Naive thymus-derived CD4-positive, alpha-beta T cell (primary cell): ENCODE measurements at regions not wholly inside any gene's neighbourhood (a gene's known extent, or its start where the extent isn't known, plus 50 kb on each side); places are given as distances from the start of the nearest gene placed in this dataset.

Experiments used
- ATAC-seq: fragments of 150-1000 bp; cut with Tn5 transposase; 2 replicates; pipeline ENCODE4 v1.10.0; 2021; ENCODE audit warnings: mild to moderate bottlenecking, moderate library complexity
- CTCF ChIA-PET: fragments of 350-600 bp; sonication (Branson Sonifier 250); formaldehyde crosslinking; loops from one replicate; lab custom pipeline; 2021; ENCODE audit warnings: antibody characterized with exemption; lab: Charles Lee
- POLR2A ChIA-PET: fragments of 350-600 bp; sonication (Branson Sonifier 250); formaldehyde crosslinking; loops from one replicate; lab custom pipeline; 2021; ENCODE audit warnings: antibody characterized with exemption, inconsistent platforms; lab: Charles Lee
- DNase-seq, 9 donors: peaks; one replicate each; pipeline versions ENCODE4 v3.0.0 to v3.0.0-alpha.2; 2020 to 2022; ENCODE audit warnings: mixed read lengths in 1 of 9
- H3K27ac ChIP-seq: one replicate; pipeline ENCODE4 v1.7.0; 2013; ENCODE audit warnings: mild to moderate bottlenecking, low read depth, low read length, moderate library complexity
- H3K27me3 ChIP-seq, 2 donors: one replicate each; pipeline ENCODE4 v1.7.0; 2013; ENCODE audit warnings: low read length in 2 of 2, mild to moderate bottlenecking in 2 of 2, moderate library complexity in 2 of 2; ENCODE audit not compliant: control insufficient read depth in 2 of 2, insufficient read depth in 2 of 2
- H3K36me3 ChIP-seq, 3 experiments: 1 replicate in 2 of 3; 2 replicates in 1 of 3; pipeline ENCODE4 v1.7.0; 2013; ENCODE audit warnings: low read length in 3 of 3, mild to moderate bottlenecking in 3 of 3, moderate library complexity in 1 of 3; ENCODE audit not compliant: insufficient read depth in 3 of 3, control insufficient read depth in 2 of 3
- H3K4me1 ChIP-seq, 2 donors: one replicate each; pipeline ENCODE4 v1.7.0; 2013; ENCODE audit warnings: low read length in 2 of 2, mild to moderate bottlenecking in 2 of 2, moderate library complexity in 1 of 2; ENCODE audit not compliant: control insufficient read depth in 2 of 2, insufficient read depth in 2 of 2
- H3K4me3 ChIP-seq: 2 replicates; pipeline ENCODE4 v1.7.0; 2013; ENCODE audit warnings: mild to moderate bottlenecking, low read length
- H3K9me3 ChIP-seq, 3 experiments: 1 replicate in 2 of 3; 2 replicates in 1 of 3; pipeline ENCODE4 v1.7.0; 2013; ENCODE audit warnings: low read length in 3 of 3; ENCODE audit not compliant: control insufficient read depth in 2 of 3
- H3K27ac Mint-ChIP-seq, 9 donors: one replicate each; pipeline ENCODE4 v1.8.0; 2020 to 2022; ENCODE audit warnings: mixed read lengths in 9 of 9, mild to moderate bottlenecking in 8 of 9, moderate library complexity in 5 of 9, inconsistent platforms in 2 of 9
- H3K27me3 Mint-ChIP-seq, 5 donors: one replicate each; pipeline ENCODE4 v1.8.0; 2021 to 2022; ENCODE audit warnings: mixed read lengths in 5 of 5, mild to moderate bottlenecking in 1 of 5
- H3K36me3 Mint-ChIP-seq, 5 donors: one replicate each; pipeline ENCODE4 v1.8.0; 2020 to 2022; ENCODE audit warnings: mixed read lengths in 5 of 5, mild to moderate bottlenecking in 3 of 5, inconsistent platforms in 1 of 5
- H3K4me1 Mint-ChIP-seq, 7 donors: one replicate each; pipeline ENCODE4 v1.8.0; 2020 to 2022; ENCODE audit warnings: mixed read lengths in 7 of 7, mild to moderate bottlenecking in 3 of 7, inconsistent platforms in 1 of 7
- H3K4me3 Mint-ChIP-seq, 10 donors: one replicate each; pipeline ENCODE4 v1.8.0; 2020 to 2022; ENCODE audit warnings: mild to moderate bottlenecking in 10 of 10, mixed read lengths in 10 of 10, moderate library complexity in 6 of 10, inconsistent platforms in 2 of 10
- H3K9me3 Mint-ChIP-seq, 11 donors: one replicate each; pipeline ENCODE4 v1.8.0; 2020 to 2022; ENCODE audit warnings: mixed read lengths in 11 of 11, mild to moderate bottlenecking in 4 of 11, inconsistent platforms in 1 of 11, moderate library complexity in 1 of 11
- intact Hi-C, 2 donors: fragments of 100-400 bp; cut with micrococcal nuclease; formaldehyde crosslinking; loops; one replicate each; pipeline ENCODE4 v1.15.1; 2023

GRCh38 chr9:87435189-87435880 is 62.3 kb upstream of the DAPK1 start:
- H3K27ac ChIP-seq = no peak overlapping the region
- Mint-ChIP-seq H3K9me3 (peaks cover 0 to 2% (median 0%) of the 10 kb centered on the region in 11 donors), H3K27me3 (peaks cover 0 to 9% (median 0%) of the 10 kb centered on the region in 5 donors), H3K4me1 (no peaks in the 10 kb centered on the region), H3K4me3 (no peak overlapping the region), H3K27ac (no peak overlapping the region), H3K36me3 (peaks cover 0 to 4% (median 0%) of the 10 kb centered on the region in 5 donors)
- CTCF ChIA-PET = no interaction called here
- H3K4me1 ChIP-seq = no peaks in the 10 kb centered on the region
- H3K4me3 ChIP-seq = no peak overlapping the region
- POLR2A ChIA-PET = no interaction called here
- DNase-seq (no peak), ATAC-seq (no peak)
- no peaks in the 10 kb centered on the region for H3K27me3 ChIP-seq
- intact Hi-C loops = no loop called here
- H3K36me3 ChIP-seq = no peaks in the 10 kb centered on the region
- no peaks in the 10 kb centered on the region for H3K9me3 ChIP-seq

- no peak overlapping the region for H3K4me3 ChIP-seq
- no peaks in the 10 kb centered on the region for H3K27me3 ChIP-seq
- H3K4me1 ChIP-seq = no peaks in the 10 kb centered on the region
- Mint-ChIP-seq H3K9me3 (peaks cover 0 to 2% (median 0%) of the 10 kb centered on the region in 11 donors), H3K27me3 (peaks cover 0 to 9% (median 0%) of the 10 kb centered on the region in 5 donors), H3K4me1 (no peaks in the 10 kb centered on the region), H3K27ac (no peak overlapping the region), H3K4me3 (no peak overlapping the region), H3K36me3 (peaks cover 0 to 4% (median 0%) of the 10 kb centered on the region in 5 donors)
- CTCF ChIA-PET = no interaction called here
- no peaks in the 10 kb centered on the region for H3K9me3 ChIP-seq
- no peak for ATAC-seq
- DNase-seq = no peak
- intact Hi-C loops = no loop called here
- no peak overlapping the region for H3K27ac ChIP-seq
- POLR2A ChIA-PET = no interaction called here
- H3K36me3 ChIP-seq = no peaks in the 10 kb centered on the region
Measured at GRCh38 chr9:87436716-87437115, 61.0 kb upstream of the DAPK1 start.

GRCh38 chr9:87437966-87438365 is 59.7 kb upstream of the DAPK1 start:
- Mint-ChIP-seq H3K36me3 (peaks cover 0 to 4% (median 0%) of the 10 kb centered on the region in 5 donors), H3K9me3 (no peaks in the 10 kb centered on the region), H3K4me3 (no peak overlapping the region), H3K4me1 (no peaks in the 10 kb centered on the region), H3K27me3 (peaks cover 0 to 9% (median 0%) of the 10 kb centered on the region in 5 donors), H3K27ac (no peak overlapping the region)
- Histone ChIP-seq H3K27me3 (no peaks in the 10 kb centered on the region), H3K4me3 (no peak overlapping the region), H3K9me3 (no peaks in the 10 kb centered on the region), H3K27ac (no peak overlapping the region), H3K36me3 (no peaks in the 10 kb centered on the region), H3K4me1 (no peaks in the 10 kb centered on the region)
- intact Hi-C loops = no loop called here
- DNase-seq (no peak), ATAC-seq (no peak)
- ChIA-PET CTCF (no interaction called here), POLR2A (no interaction called here)

GRCh38 chr9:87441251-87441650 is 56.4 kb upstream of the DAPK1 start:
- Histone ChIP-seq H3K27ac (no peak overlapping the region), H3K4me3 (no peak overlapping the region), H3K4me1 (no peaks in the 10 kb centered on the region), H3K36me3 (no peaks in the 10 kb centered on the region), H3K27me3 (no peaks in the 10 kb centered on the region), H3K9me3 (no peaks in the 10 kb centered on the region)
- ATAC-seq = no peak
- Mint-ChIP-seq H3K9me3 (peaks cover 0 to 2% (median 0%) of the 10 kb centered on the region in 11 donors), H3K4me1 (peaks cover 0 to 13% (median 3%) of the 10 kb centered on the region in 7 donors), H3K27me3 (no peaks in the 10 kb centered on the region), H3K36me3 (no peaks in the 10 kb centered on the region), H3K27ac (no peak overlapping the region), H3K4me3 (no peak overlapping the region)
- no peak for DNase-seq
- POLR2A ChIA-PET = no interaction called here
- intact Hi-C loops = no loop called here
- CTCF ChIA-PET = interaction anchor here (0.7 kb wide), 1 partner anchor 167 kb away, joined by 3 read pairs; no protein-coding TSS in a partner anchor

GRCh38 chr9:87442451-87442850 is 55.2 kb upstream of the DAPK1 start:
- Histone ChIP-seq H3K27ac (no peak overlapping the region), H3K4me1 (no peaks in the 10 kb centered on the region), H3K9me3 (no peaks in the 10 kb centered on the region), H3K4me3 (no peak overlapping the region), H3K27me3 (no peaks in the 10 kb centered on the region), H3K36me3 (no peaks in the 10 kb centered on the region)
- no peak overlapping the region for H3K4me3 Mint-ChIP-seq
- H3K9me3 Mint-ChIP-seq = peaks cover 0 to 2% (median 0%) of the 10 kb centered on the region in 11 donors
- CTCF ChIA-PET = no interaction called here
- no peak for DNase-seq
- intact Hi-C loops = no loop called here
- no peak overlapping the region for H3K27ac Mint-ChIP-seq
- H3K36me3 Mint-ChIP-seq = no peaks in the 10 kb centered on the region
- ATAC-seq = no peak
- H3K27me3 Mint-ChIP-seq = no peaks in the 10 kb centered on the region
- POLR2A ChIA-PET = no interaction called here
- peaks cover 0 to 19% (median 9%) of the 10 kb centered on the region in 7 donors for H3K4me1 Mint-ChIP-seq

GRCh38 chr9:87443006-87443405 is 54.7 kb upstream of the DAPK1 start:
- no peak for ATAC-seq
- CTCF ChIA-PET = no interaction called here
- no peak overlapping the region for H3K4me3 Mint-ChIP-seq

GRCh38 chr9:87443461-87443860 is 54.2 kb upstream of the DAPK1 start:
- ATAC-seq (no peak), DNase-seq (no peak)
- Histone ChIP-seq H3K27me3 (no peaks in the 10 kb centered on the region), H3K4me3 (no peak overlapping the region), H3K4me1 (no peaks in the 10 kb centered on the region), H3K36me3 (no peaks in the 10 kb centered on the region), H3K9me3 (no peaks in the 10 kb centered on the region), H3K27ac (no peak overlapping the region)
- no peak overlapping the region for H3K27ac Mint-ChIP-seq
- ChIA-PET POLR2A (no interaction called here), CTCF (no interaction called here)
- no peak overlapping the region for H3K4me3 Mint-ChIP-seq
- peaks cover 0 to 2% (median 0%) of the 10 kb centered on the region in 11 donors for H3K9me3 Mint-ChIP-seq
- H3K27me3 Mint-ChIP-seq = peaks cover 0 to 8% (median 0%) of the 10 kb centered on the region in 5 donors
- intact Hi-C loops = no loop called here
- H3K36me3 Mint-ChIP-seq = no peaks in the 10 kb centered on the region
- peaks cover 0 to 19% (median 9%) of the 10 kb centered on the region in 7 donors for H3K4me1 Mint-ChIP-seq

More at GRCh38 chr9:87443006-87443405, 54.7 kb upstream of the DAPK1 start:
- no peaks in the 10 kb centered on the region for H3K9me3 ChIP-seq
- POLR2A ChIA-PET = no interaction called here
- no peak overlapping the region for H3K4me3 ChIP-seq
- Mint-ChIP-seq H3K36me3 (no peaks in the 10 kb centered on the region), H3K27me3 (peaks cover 0 to 5% (median 0%) of the 10 kb centered on the region in 5 donors), H3K4me1 (peaks cover 0 to 19% (median 9%) of the 10 kb centered on the region in 7 donors), H3K9me3 (peaks cover 0 to 2% (median 0%) of the 10 kb centered on the region in 11 donors), H3K27ac (no peak overlapping the region)
- H3K36me3 ChIP-seq = no peaks in the 10 kb centered on the region
- no peaks in the 10 kb centered on the region for H3K4me1 ChIP-seq
- no peak for DNase-seq
- no peaks in the 10 kb centered on the region for H3K27me3 ChIP-seq
- intact Hi-C loops = no loop called here
- no peak overlapping the region for H3K27ac ChIP-seq
